KG1 (cell line): ENCODE measurements at regions not wholly inside any gene's neighbourhood (a gene's known extent, or its start where the extent isn't known, plus 50 kb on each side); places are given as distances from the start of the nearest gene placed in this dataset.
A peak's percentile ranks its signal among the peaks of the same experiment; 100 is the strongest.

Experiments
- DNase-seq: peaks from one replicate; lab custom pipeline; 2025; lab: John Stamatoyannopoulos, UW

- DNase-seq = no peak
These were observed 359.2 kb downstream of the BUD13 start for GRCh38 chr11:116413301-116414242.

DNA sequence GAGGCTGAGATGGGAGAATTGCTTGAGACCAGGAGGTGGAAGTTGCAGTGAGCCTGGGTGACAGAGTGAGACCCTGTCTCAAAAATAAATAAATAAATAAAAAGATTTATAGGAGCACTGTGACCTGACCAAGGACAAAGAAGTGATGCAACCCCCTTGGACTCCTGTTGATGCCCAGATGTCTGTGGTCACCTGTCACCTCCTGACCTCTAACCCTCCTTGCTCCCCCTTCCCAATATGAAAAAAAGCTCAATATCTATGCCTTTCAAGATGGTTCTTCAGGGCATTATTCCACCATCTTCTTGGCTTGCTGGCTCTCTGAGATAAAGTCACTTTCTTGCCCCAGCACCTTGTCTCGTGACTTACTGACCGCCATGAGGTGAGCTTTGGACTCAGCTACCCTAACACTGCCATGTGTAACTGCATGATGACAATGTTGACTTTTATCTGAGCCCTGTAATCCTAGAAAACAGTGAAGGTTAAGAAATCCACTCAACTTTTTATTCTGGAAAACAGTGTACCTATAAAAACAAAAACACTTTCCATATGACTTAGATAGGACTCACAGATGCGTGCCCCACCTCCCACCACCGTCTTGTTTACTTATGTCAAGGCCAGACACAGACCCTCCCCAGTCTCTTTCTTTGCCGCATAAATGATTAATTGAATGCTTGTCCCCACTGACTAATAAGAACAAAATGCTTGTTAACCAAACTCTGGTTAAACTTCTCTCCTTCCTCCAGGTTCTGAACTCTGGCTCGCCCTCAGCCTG is 360.5 kb downstream of the BUD13 start:
- no peak for DNase-seq

GRCh38 chr11:116409238-116409637 is 363.5 kb downstream of the BUD13 start:
- no peak for DNase-seq

- DNase-seq = no peak
These were observed 366.7 kb downstream of the BUD13 start for GRCh38 chr11:116406042-116406441.

GRCh38 chr11:116404462-116404798 is 368.4 kb downstream of the BUD13 start:
- DNase-seq = no peak

GRCh38 chr11:116403794-116404461 is 368.9 kb downstream of the BUD13 start:
- DNase-seq = no peak

- no peak for DNase-seq
These were observed 372.7 kb downstream of the BUD13 start for GRCh38 chr11:116400081-116400480.

- no peak for DNase-seq
These were observed 375.1 kb downstream of the BUD13 start for GRCh38 chr11:116397602-116398084.

DNA sequence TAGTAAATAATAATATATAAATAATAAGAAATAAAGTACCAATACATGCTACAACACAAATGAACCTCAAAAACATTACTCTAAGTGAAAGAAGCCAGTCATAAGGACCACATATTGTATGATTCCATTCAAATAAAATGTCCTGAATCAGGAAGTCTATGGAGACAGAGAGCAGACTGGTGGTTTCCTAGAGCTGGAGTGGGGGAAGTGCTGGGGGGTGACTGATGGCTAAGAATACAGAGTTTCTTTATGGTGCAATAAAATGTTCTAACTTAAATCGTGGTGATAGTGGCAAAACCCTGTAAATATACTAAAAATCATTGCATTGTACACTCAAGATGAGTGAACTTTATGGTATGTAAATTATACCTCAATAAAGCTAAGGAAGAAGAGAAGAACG is 376.5 kb downstream of the BUD13 start:
- DNase-seq = no peak

GRCh38 chr11:116394022-116394421 is 378.8 kb downstream of the BUD13 start:
- DNase-seq = no peak

GRCh38 chr11:116390963-116391362 is 381.8 kb downstream of the BUD13 start:
- no peak for DNase-seq

DNA sequence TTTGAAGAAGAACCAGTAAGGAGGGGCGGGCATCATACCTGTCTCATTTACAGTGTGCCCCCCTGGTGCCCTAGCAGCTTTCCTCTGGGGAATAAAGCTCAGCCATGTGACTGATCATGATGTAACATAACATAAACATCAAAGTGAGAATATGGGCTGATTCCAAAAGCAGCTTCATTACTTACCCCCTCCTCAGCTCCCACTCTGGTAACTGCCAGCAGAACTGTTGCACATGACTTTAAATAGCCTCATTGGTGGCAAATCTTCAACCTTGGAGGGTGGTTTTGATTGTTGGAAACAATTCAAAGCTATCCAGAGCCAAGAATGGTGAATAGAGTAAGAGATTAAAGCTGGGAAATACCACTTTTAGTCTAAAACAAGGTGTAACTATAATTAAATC is 384.6 kb downstream of the BUD13 start:
- no peak for DNase-seq

DNA sequence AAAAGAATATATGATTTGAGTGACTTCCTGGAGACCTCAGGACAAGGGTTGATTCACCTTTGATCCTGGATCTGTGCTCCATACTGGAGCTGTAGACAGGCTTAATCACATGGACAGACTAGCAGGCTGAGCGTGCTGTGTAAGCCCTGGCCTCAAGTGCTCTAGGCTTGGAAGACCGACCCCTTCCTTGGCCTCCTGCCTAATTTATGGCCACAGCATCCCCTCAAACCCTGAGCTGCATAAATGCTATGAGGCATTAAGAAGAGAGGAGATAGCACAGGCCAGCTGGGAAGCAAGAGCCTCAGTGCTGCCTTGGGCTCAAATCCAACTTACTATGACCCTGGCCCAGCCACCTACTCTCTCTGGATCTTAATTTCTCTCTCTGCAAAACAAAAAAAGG is 385.1 kb downstream of the BUD13 start:
- no peak for DNase-seq

DNA sequence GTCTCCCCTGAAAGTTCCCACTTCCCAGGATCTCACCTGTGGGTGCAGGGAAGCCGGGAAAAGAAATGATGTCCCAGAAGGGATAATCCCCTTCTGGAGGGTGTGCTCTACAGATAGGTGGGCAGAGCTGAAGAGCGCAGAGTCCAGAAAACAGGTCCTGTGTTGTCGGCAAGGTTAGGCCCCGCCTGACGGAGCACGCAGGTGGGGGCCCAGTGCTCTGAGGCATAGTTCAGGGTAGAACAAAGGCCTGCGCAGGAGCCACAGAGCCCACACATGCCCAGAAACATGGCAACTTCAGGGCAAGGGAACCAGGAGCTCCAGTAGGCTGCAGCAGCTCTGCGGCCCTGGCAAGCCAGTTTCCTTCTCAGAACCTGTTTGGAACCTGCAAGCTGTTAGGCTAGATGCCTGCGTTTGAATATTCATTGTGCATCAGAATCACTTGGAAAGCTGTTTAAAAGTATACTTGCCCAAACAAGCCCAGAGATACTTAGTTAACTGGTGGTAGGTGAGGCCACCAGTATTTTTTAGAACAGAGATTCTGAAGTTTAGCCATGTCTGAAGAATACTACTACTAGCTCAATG is 386.6 kb downstream of the BUD13 start:
- DNase-seq = no peak

GRCh38 chr11:116384876-116385275 is 387.9 kb downstream of the BUD13 start:
- DNase-seq = no peak

GRCh38 chr11:116384407-116384806 is 388.4 kb downstream of the BUD13 start:
- no peak for DNase-seq

- peak; percentile 0 for DNase-seq
These were observed 393.5 kb downstream of the BUD13 start for GRCh38 chr11:116379185-116379828.

GRCh38 chr11:116376547-116376946 is 396.2 kb downstream of the BUD13 start:
- no peak for DNase-seq

GRCh38 chr11:116376054-116376453 is 396.7 kb downstream of the BUD13 start:
- no peak for DNase-seq

DNA sequence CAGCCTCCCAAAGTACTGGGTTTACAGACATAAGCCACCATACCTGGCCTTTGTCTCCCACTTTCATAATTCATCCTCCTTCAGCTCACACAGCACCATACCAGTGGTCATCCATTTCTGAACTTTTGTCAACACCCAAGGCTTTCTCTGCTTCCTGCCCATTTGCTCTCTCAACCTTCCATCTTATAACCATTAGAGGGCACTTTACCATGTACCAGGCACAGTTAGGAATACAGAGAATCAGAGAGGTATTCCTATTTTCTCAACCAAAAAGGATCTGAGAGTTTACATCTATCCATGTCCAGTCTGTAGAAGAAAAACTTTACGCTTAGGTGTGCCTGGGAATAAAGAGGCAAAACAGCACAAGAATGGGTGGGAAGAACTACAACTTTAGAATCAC is 397.6 kb downstream of the BUD13 start:
- no peak for DNase-seq

GRCh38 chr11:116374085-116374484 is 398.7 kb downstream of the BUD13 start:
- no peak for DNase-seq
